Activated naive CD4-positive, alpha-beta T cell treated with anti-CD3 and anti-CD28 coated beads, Interleukin-2, amount 50 U/mL, for 24 hours (primary cell): ENCODE measurements at regions not wholly inside any gene's neighbourhood (a gene's known extent, or its start where the extent isn't known, plus 50 kb on each side); places are given as distances from the start of the nearest gene placed in this dataset.
"Not testable (repeated sequence)": the region's sequence is repeated elsewhere in the genome, so short reads cannot be mapped to it uniquely, and the experiment has no call there.

ENCODE experiments used
- H3K27ac Mint-ChIP-seq: one replicate; pipeline ENCODE4 v1.8.0; 2021; ENCODE audit warnings: mild to moderate bottlenecking, mixed read lengths
- H3K27me3 Mint-ChIP-seq: one replicate; pipeline ENCODE4 v1.8.0; 2021; ENCODE audit warnings: mixed read lengths
- H3K36me3 Mint-ChIP-seq: one replicate; pipeline ENCODE4 v1.8.0; 2021; ENCODE audit warnings: mixed read lengths
- H3K4me1 Mint-ChIP-seq: one replicate; pipeline ENCODE4 v1.8.0; 2021; ENCODE audit warnings: mixed read lengths
- H3K4me3 Mint-ChIP-seq: one replicate; pipeline ENCODE4 v1.8.0; 2021; ENCODE audit warnings: mild to moderate bottlenecking, mixed read lengths
- H3K9me3 Mint-ChIP-seq: one replicate; pipeline ENCODE4 v1.8.0; 2021; ENCODE audit warnings: mixed read lengths

DNA sequence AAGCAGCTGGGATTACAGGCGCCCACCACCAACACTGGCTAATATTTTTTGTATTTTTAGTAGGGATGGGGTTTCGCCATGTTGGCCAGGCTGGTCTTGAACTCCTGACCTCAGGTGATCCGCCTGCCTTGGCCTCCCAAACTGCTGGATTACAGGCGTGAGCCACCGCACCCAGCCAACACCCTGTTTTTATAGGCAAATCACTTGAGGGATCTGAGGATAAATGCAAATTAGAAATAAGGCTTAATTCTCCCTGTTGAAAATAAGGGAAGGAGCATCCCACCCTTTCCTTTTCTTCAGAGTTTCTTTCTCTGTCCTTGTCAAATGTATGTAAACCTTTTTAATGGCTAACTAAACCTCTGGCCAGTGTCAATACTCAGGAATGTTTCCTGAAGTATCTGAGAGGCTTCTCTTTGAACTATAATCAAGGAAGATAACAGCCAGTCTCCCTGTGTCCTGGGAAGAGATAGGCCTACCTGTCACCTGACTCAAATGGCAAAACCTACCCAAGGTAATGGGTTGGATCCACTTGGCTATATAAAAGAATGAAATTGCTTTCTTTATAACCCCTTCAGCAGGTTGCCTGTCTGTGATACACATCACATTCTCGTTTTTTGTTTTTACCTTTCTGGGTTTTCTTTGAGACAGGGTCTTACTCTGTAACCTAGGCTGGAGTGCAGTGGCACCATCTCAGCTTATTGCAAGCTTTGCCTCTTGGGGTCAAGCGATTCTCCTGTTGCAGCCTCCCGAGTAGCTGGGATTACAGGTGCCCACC is 64.5 kb upstream of the TNFAIP3 start:
- no peaks in the 10 kb centered on the region for H3K27me3 Mint-ChIP-seq
- peaks cover 72% of the 10 kb centered on the region for H3K4me1 Mint-ChIP-seq
- H3K27ac Mint-ChIP-seq: no peak overlapping the region
- H3K36me3 Mint-ChIP-seq: no peaks in the 10 kb centered on the region
- H3K4me3 Mint-ChIP-seq: no peak overlapping the region
- H3K9me3 Mint-ChIP-seq: no peaks in the 10 kb centered on the region

DNA sequence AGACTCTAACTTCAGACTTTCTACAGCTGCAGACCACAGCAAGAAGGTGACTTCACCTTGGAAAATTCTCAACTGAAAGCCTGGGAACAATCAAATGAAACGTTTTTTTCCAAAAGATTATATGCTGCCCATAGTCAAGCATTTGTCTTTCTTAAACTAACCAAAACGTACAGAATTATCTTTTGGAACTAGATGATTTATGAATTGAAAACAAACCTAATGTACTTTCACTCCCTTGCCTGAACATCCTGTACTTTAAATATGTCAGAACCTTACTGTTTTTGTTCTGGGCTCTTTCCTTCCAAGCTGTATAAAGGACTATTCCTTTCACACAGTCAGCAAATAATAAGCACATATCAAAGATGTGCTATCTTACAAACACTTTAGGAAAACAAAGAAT is 62.4 kb upstream of the TNFAIP3 start:
- Mint-ChIP-seq H3K4me3 (peak overlapping the region; percentile 5), H3K27ac (peak overlapping the region; percentile 41)

DNA sequence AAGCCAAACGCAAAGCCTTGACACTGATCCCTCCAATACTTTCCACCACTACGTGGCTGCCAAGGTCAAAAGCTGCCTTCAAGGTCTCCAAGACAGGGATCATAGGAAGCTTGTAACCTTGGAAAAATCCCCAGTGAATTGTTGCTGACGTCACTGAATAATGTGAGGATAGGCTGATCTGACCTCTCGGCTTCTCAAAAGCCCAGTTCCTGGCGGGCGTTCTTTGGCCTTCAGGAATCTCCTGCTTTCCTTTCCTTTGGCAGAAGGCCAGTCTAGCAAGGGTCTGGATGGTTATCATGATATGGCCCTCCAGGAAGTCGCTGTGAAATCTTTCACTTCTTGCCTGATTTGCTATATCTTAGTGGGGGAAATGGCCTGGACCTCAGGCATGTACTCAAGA is 61.4 kb upstream of the TNFAIP3 start:
- Mint-ChIP-seq H3K27me3 (no peaks in the 10 kb centered on the region), H3K4me3 (no peak overlapping the region), H3K4me1 (peaks cover 69% of the 10 kb centered on the region), H3K9me3 (no peaks in the 10 kb centered on the region), H3K36me3 (no peaks in the 10 kb centered on the region), H3K27ac (no peak overlapping the region)

More for the DNA sequence above, 62.4 kb upstream of the TNFAIP3 start:
- no peaks in the 10 kb centered on the region for H3K27me3 Mint-ChIP-seq
- peaks cover 69% of the 10 kb centered on the region for H3K4me1 Mint-ChIP-seq
- H3K9me3 Mint-ChIP-seq: no peaks in the 10 kb centered on the region
- H3K36me3 Mint-ChIP-seq: no peaks in the 10 kb centered on the region

GRCh38 chr6:137806914-137807682 is 60.0 kb upstream of the TNFAIP3 start:
- Mint-ChIP-seq H3K9me3 (no peaks in the 10 kb centered on the region), H3K36me3 (no peaks in the 10 kb centered on the region), H3K4me1 (peaks cover 75% of the 10 kb centered on the region), H3K27me3 (no peaks in the 10 kb centered on the region), H3K4me3 (no peak overlapping the region), H3K27ac (peak overlapping the region; percentile 30)

GRCh38 chr6:137808191-137808590 is 58.9 kb upstream of the TNFAIP3 start:
- no peak overlapping the region for H3K4me3 Mint-ChIP-seq
- H3K4me1 Mint-ChIP-seq: peaks cover 85% of the 10 kb centered on the region
- H3K36me3 Mint-ChIP-seq: no peaks in the 10 kb centered on the region
- H3K9me3 Mint-ChIP-seq: no peaks in the 10 kb centered on the region
- H3K27me3 Mint-ChIP-seq: no peaks in the 10 kb centered on the region
- no peak overlapping the region for H3K27ac Mint-ChIP-seq

- peaks cover 87% of the 10 kb centered on the region for H3K4me1 Mint-ChIP-seq
- no peak overlapping the region for H3K27ac Mint-ChIP-seq
These were observed 58.2 kb upstream of the TNFAIP3 start for GRCh38 chr6:137808836-137809315.

GRCh38 chr6:137809895-137810553 is 57.0 kb upstream of the TNFAIP3 start:
- H3K36me3 Mint-ChIP-seq, H3K4me3 Mint-ChIP-seq, H3K27me3 Mint-ChIP-seq, H3K9me3 Mint-ChIP-seq: not testable (repeated sequence)
- Mint-ChIP-seq H3K4me1 (peaks cover 76% of the 10 kb centered on the region), H3K27ac (peak overlapping the region; percentile 65)

More at GRCh38 chr6:137808836-137809315, 58.2 kb upstream of the TNFAIP3 start:
- Mint-ChIP-seq H3K9me3 (no peaks in the 10 kb centered on the region), H3K4me3 (no peak overlapping the region), H3K36me3 (no peaks in the 10 kb centered on the region), H3K27me3 (no peaks in the 10 kb centered on the region)

DNA sequence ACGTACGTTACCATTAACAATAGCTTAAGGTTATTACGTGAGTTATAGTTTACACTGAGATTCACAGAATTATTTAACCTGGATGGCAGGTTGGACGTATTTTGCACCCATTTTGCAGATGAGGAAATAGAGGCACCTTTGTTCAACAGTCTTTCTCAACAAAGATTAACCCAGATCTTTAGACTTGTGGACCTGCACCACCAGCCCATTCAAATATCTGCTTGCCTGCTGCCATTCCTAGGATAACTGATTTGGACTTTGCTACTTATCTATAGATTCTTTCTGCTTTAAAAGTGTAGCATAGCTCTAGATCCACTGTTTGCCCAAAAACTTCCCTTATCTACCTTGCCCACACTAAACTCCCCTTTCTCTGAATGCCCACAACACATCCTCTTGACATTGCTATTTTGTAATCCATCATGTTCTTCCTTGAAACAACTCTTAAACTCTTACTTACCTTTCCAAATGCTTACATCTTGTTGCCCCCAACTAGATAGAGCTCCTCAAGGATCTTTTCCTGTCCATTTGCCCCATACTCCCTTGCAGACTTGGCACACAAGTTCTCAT is 56.4 kb upstream of the TNFAIP3 start:
- peak overlapping the region; percentile 69 for H3K4me3 Mint-ChIP-seq
- no peaks in the 10 kb centered on the region for H3K36me3 Mint-ChIP-seq
- peak overlapping the region; percentile 89 for H3K27ac Mint-ChIP-seq
- H3K4me1 Mint-ChIP-seq: peaks cover 70% of the 10 kb centered on the region
- no peaks in the 10 kb centered on the region for H3K27me3 Mint-ChIP-seq
- H3K9me3 Mint-ChIP-seq: no peaks in the 10 kb centered on the region

DNA sequence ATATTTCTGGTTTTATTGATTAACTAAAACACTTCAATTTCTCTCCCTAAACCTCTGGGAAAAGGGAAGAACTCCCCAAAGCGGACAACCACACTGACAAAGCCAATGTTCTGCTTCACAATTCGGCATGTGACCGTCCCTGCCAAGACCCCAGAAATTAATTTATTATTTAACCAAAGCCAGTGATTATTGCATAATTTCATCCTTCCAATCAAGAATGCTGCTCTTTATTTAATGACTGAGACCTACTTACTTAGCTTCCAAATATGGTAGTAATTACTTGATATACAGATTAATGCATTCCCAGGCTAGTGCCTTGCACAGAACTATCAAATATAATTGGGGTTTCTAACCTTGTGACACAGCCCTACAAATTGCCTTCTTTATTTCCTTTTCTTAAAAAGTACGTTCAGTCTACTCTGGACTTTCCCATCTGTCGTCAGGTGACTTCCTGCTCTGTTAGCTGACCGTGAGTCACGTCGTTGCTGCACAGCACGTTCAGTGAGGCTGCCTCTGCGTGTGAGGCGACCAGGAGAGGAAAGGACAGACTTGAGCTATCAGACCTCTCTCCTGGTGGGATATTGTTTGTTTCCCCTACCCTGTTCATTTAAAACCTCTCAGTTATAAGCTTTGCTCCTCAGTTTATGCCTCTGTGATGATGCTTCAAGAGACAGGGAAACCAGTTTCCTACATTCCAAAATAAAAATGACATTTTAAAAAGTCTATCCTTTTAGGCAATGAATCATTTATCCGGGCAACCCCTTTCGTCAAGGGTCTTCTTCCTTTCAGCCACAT is 55.7 kb upstream of the TNFAIP3 start:
- Mint-ChIP-seq H3K27ac (peak overlapping the region; percentile 89), H3K36me3 (peaks cover 2% of the 10 kb centered on the region), H3K4me3 (peak overlapping the region; percentile 69), H3K27me3 (no peaks in the 10 kb centered on the region), H3K4me1 (peaks cover 75% of the 10 kb centered on the region), H3K9me3 (no peaks in the 10 kb centered on the region)

DNA sequence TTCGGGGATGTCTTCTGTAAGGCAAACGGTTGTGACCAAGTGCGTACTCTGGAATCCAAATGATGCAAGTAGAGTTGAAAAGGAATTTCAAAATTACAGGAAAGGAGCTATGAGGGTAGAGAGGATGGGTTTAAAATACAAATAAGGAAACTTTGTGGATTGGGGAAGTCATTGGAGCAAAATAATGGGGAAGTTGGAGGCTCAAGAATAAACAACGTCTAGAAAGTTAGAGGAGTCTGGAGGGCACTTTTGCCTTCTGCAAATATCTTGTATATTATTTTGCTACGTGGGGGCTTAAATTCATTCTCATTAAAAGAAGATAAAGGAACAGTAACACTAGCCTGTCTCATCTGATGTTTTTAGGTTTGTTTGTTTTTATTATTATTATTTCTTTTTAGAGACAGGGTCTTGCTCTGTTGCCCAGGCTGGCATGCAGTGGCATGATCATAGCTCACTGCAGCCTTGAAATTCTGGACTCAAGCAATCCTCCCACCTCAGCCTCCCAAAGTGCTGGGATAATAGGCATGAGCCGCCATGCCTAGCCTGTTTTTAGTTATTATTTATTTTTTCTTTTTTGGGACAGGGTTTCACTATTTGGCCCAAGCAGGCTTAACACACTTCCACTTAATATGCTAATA is 55.0 kb upstream of the TNFAIP3 start:
- H3K4me1 Mint-ChIP-seq: peaks cover 80% of the 10 kb centered on the region

DNA sequence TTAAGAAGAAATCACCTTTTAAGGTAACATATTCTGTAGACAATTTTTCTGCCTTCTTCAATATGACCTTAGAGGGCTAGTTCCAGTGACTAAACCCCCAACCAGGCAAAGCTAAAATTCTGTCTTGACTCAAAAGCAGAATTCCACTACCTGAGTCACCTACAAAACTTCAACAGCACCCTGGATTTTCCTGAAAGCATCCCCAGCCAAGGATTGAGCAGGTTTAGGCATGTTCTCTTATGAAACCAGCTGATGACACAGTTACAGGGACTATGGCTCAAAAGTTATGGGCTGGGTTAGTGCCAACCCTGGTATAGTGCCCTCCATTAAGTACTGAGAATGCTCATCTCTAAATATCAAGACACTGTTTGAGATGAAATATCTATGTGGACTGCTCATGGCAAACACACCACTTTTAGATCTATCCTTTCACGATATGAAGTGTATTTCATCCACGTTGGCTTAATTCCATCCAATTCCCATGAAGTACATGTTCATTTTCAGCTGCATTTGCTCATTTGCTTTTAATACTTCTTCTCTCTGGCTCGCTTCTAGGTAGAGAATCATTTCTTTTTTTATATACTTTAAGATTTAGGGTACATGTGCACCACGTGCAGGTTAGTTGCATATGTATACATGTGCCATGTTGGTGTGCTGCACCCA is 53.6 kb upstream of the TNFAIP3 start:
- peak overlapping the region; percentile 79 for H3K27ac Mint-ChIP-seq
- H3K27me3 Mint-ChIP-seq: no peaks in the 10 kb centered on the region
- peaks cover 2% of the 10 kb centered on the region for H3K36me3 Mint-ChIP-seq
- no peak overlapping the region for H3K4me3 Mint-ChIP-seq
- peaks cover 74% of the 10 kb centered on the region for H3K4me1 Mint-ChIP-seq
- no peaks in the 10 kb centered on the region for H3K9me3 Mint-ChIP-seq

More for the DNA sequence above, 55.0 kb upstream of the TNFAIP3 start:
- H3K9me3 Mint-ChIP-seq: no peaks in the 10 kb centered on the region
- H3K27me3 Mint-ChIP-seq: no peaks in the 10 kb centered on the region
- H3K27ac Mint-ChIP-seq: peak overlapping the region; percentile 89
- H3K4me3 Mint-ChIP-seq: peak overlapping the region; percentile 69
- H3K36me3 Mint-ChIP-seq: peaks cover 2% of the 10 kb centered on the region

GRCh38 chr6:137814030-137814429 is 53.0 kb upstream of the TNFAIP3 start:
- not testable (repeated sequence) for H3K9me3 Mint-ChIP-seq, H3K27ac Mint-ChIP-seq, H3K36me3 Mint-ChIP-seq, H3K27me3 Mint-ChIP-seq, H3K4me3 Mint-ChIP-seq
- H3K4me1 Mint-ChIP-seq: peaks cover 77% of the 10 kb centered on the region

GRCh38 chr6:137815692-137816091 is 51.4 kb upstream of the TNFAIP3 start:
- Mint-ChIP-seq H3K4me3 (peak overlapping the region; percentile 15), H3K27ac (no peak overlapping the region), H3K36me3 (peaks cover 2% of the 10 kb centered on the region), H3K9me3 (no peaks in the 10 kb centered on the region), H3K4me1 (peaks cover 76% of the 10 kb centered on the region), H3K27me3 (no peaks in the 10 kb centered on the region)

- H3K4me1 Mint-ChIP-seq: peaks cover 76% of the 10 kb centered on the region
- peak overlapping the region; percentile 15 for H3K4me3 Mint-ChIP-seq
- H3K9me3 Mint-ChIP-seq: no peaks in the 10 kb centered on the region
- H3K27me3 Mint-ChIP-seq: no peaks in the 10 kb centered on the region
- H3K36me3 Mint-ChIP-seq: peaks cover 2% of the 10 kb centered on the region
- H3K27ac Mint-ChIP-seq: peak overlapping the region; percentile 81
These were observed 50.9 kb upstream of the TNFAIP3 start for GRCh38 chr6:137816133-137816579.
